K562 (cell line): ENCODE measurements at regions not wholly inside any gene's neighbourhood (a gene's known extent, or its start where the extent isn't known, plus 50 kb on each side); places are given as distances from the start of the nearest gene placed in this dataset.

Source experiments
- ATF7 ChIP-seq: fragments of 450-650 bp; IDR thresholded peaks from 2 replicates; pipeline ENCODE4 v1.7.1; 2014; ENCODE audit warnings: mild to moderate bottlenecking, moderate library complexity
- CTCF ChIP-seq, 3 experiments: IDR thresholded peaks in 2 of 3; conservative IDR thresholded peaks in 1 of 3; 2 replicates each; pipeline ENCODE4 v1.5.1; 2011 to 2012; ENCODE audit warnings: low read length in 3 of 3, mild to moderate bottlenecking in 3 of 3, control low read depth in 2 of 3, improper control_type of control experiment in 1 of 3, inconsistent platforms in 1 of 3, low read depth in 1 of 3, mixed read lengths in 1 of 3, moderate library complexity in 1 of 3; ENCODE audit not compliant: insufficient read depth in 2 of 3
- EZH2 ChIP-seq: IDR thresholded peaks from 2 replicates; pipeline ENCODE4 v1.6.1; 2012; ENCODE audit warnings: low read depth, mild to moderate bottlenecking, inconsistent platforms, low read length, borderline replicate concordance
- FOSL1 ChIP-seq: fragments of 200-800 bp; sonication (Bioruptor generic); conservative IDR thresholded peaks from 2 replicates; pipeline ENCODE4 v1.6.1; 2016; ENCODE audit warnings: missing genetic modification characterization, missing compliant biosample characterization
- GATAD2A ChIP-seq: fragments of 450-650 bp; IDR thresholded peaks from 2 replicates; pipeline ENCODE4 v1.6.1; 2017
- IRF2 ChIP-seq: sonication (generic); formaldehyde crosslinking; IDR thresholded peaks from 2 replicates; pipeline ENCODE4 v1.8.1; 2022; ENCODE audit warnings: mild to moderate bottlenecking, missing genetic modification reagents
- RBM39 ChIP-seq: fragments of 200-400 bp; formaldehyde crosslinking; optimal IDR thresholded peaks from 2 replicates; pipeline ENCODE3; 2018; ENCODE audit warnings: low read depth, low read length
- SIRT6 ChIP-seq: IDR thresholded peaks from one replicate; pipeline ENCODE4 v1.6.1; 2012; ENCODE audit warnings: low read depth, mild to moderate bottlenecking, control low read depth, inconsistent platforms, low read length, moderate library complexity
- ZBTB8A ChIP-seq: fragments of 450-650 bp; IDR thresholded peaks from 2 replicates; pipeline ENCODE4 v1.6.1; 2018; ENCODE audit warnings: mild to moderate bottlenecking, moderate library complexity; ENCODE audit not compliant: partially characterized antibody
- ZFX ChIP-seq: sonication (generic); formaldehyde crosslinking; IDR thresholded peaks from 2 replicates; pipeline ENCODE4 v1.8.0; 2022; ENCODE audit warnings: mild to moderate bottlenecking, missing genetic modification reagents, moderate library complexity
- ZNF347 ChIP-seq: fragments of 450-650 bp; formaldehyde crosslinking; IDR thresholded peaks from 2 replicates; pipeline ENCODE4 v1.4.0; 2020; ENCODE audit warnings: low read depth, mild to moderate bottlenecking, moderate library complexity
- ZNF408 ChIP-seq: fragments of 250-450 bp; sonication (Bioruptor Pico); IDR thresholded peaks from 2 replicates; pipeline ENCODE4 v1.4.0; 2020; ENCODE audit warnings: low read depth, mild to moderate bottlenecking, moderate library complexity
- ZNF431 ChIP-seq: sonication (generic); formaldehyde crosslinking; IDR thresholded peaks from 2 replicates; pipeline ENCODE4 v1.8.0; 2022; ENCODE audit warnings: mild to moderate bottlenecking, missing genetic modification reagents

GRCh38 chr2:12513339-12513738 is 203.4 kb upstream of the TRIB2 start:
- TF ChIP-seq ZNF431 (CRISPR knock-in tag) (no peak), CTCF (IDR thresholded peaks at IDR 0.05 in 2 of 3, conservative IDR thresholded peaks at IDR 0.05 in 1 of 3; ENCODE audit: insufficient read depth in 2 of 3, low read depth in 1 of 3, low read length in 3 of 3) (no peak), ZNF408 (no peak), EZH2 (no peak), FOSL1 (no peak), SIRT6 (no peak), RBM39 (no peak), ZFX (no peak), GATAD2A (no peak), ATF7 (no peak), IRF2 (CRISPR knock-in tag) (no peak), ZNF347 (CRISPR knock-in tag) (no peak), ZBTB8A (no peak)
